ENCODE measurements at regions not wholly inside any gene's neighbourhood (a gene's known extent, or its start where the extent isn't known, plus 50 kb on each side); places are given as distances from the start of the nearest gene placed in this dataset.

DNA sequence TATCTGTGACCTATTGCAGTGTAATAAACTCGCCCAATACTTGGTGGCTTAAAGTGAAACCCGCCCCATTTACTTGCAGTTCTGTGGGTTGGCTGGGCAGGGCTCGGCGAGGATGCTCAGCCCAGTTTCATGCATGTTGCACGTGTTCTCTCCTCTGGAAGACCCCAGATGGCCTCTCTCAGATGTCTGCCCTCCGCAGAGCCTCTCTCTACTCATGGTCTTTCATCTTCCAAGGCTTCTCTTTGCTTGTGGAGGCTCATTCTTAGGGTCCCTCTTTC is 251.4 kb downstream of the SOD2 start:
- peaks cover 5% of the 10 kb centered on the region for H3K27me3 ChIP-seq (replicated peaks; ENCODE audit: control insufficient read depth, insufficient read depth, low read length)
- no peak for DNase-seq (ENCODE audit: extremely low read depth, insufficient read length)
- no peaks in the 10 kb centered on the region for H3K36me3 ChIP-seq (ENCODE audit: control insufficient read depth, insufficient read depth, low read length)
- TF ChIP-seq, protein P1, sequence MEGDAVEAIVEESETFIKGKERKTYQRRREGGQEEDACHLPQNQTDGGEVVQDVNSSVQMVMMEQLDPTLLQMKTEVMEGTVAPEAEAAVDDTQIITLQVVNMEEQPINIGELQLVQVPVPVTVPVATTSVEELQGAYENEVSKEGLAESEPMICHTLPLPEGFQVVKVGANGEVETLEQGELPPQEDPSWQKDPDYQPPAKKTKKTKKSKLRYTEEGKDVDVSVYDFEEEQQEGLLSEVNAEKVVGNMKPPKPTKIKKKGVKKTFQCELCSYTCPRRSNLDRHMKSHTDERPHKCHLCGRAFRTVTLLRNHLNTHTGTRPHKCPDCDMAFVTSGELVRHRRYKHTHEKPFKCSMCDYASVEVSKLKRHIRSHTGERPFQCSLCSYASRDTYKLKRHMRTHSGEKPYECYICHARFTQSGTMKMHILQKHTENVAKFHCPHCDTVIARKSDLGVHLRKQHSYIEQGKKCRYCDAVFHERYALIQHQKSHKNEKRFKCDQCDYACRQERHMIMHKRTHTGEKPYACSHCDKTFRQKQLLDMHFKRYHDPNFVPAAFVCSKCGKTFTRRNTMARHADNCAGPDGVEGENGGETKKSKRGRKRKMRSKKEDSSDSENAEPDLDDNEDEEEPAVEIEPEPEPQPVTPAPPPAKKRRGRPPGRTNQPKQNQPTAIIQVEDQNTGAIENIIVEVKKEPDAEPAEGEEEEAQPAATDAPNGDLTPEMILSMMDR (IDR thresholded peaks at IDR 0.05; ENCODE audit: insufficient read depth, low read length, poor library complexity, severe bottlenecking): no peak
- H3K4me3 ChIP-seq (replicated peaks; ENCODE audit: low read depth, low read length): no peak overlapping the region

DNA sequence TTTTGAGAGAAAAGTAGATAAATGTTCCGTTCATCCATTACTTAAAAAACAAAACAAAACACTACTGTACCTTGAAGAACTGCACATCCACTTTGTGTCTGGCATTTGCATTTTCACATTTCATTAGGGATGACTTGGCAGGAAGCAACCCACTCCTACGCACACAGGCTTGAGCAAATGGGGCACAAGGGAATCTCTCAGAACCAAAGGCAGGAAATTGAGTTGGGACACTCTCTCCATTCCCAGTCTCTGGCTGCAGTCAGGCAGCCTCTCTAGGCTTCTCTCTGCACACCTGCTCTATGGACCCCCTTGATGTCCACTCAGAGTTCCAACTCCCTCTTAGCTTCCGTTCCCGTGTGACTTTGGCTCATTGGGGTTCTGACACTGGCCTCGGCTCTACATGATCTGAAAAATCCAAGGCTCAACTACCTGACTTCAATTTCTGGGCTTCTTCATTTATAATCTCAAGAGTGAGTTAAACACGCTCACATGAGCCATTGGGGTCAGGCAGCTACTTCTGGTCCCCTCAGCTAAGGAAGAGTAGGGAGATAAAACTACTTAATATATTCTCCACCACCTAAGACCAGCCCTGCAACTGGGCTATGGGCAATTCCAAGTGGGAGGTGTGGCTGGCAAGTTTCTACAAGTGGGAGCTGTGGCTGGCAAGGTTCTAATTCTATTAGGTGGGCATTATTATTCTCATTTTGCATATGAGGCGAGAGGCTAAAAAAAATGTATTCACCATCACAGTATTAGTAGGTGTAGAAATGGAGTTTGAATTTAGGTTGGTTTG is 251.9 kb downstream of the SOD2 start:
- TF ChIP-seq, protein P1 (IDR thresholded peaks at IDR 0.05; ENCODE audit: insufficient read depth, low read length, poor library complexity, severe bottlenecking): no peak
- no peak for DNase-seq (ENCODE audit: extremely low read depth, insufficient read length)
- no peak overlapping the region for H3K4me3 ChIP-seq (replicated peaks; ENCODE audit: low read depth, low read length)
- peaks cover 5% of the 10 kb centered on the region for H3K27me3 ChIP-seq (replicated peaks; ENCODE audit: control insufficient read depth, insufficient read depth, low read length)
- no peaks in the 10 kb centered on the region for H3K36me3 ChIP-seq (ENCODE audit: control insufficient read depth, insufficient read depth, low read length)

DNA sequence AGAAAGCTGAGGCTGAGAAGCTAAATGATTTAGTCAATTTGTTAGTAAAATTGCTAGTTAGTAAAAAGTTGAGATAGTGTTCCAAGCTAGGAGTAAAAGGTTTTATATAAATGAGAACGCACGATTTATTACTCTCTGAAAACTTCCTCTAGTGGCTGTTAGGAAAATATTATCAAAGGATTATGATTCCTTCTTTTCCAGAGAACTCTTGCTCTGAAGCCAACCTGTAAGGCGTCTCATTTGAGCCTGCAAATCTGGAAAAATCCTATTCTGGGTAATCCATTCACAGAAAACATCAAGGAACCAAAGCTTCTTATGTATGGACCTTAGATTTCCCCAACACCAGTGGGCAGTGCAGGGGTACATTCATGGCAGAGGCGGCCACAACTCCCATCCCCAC is 252.7 kb downstream of the SOD2 start:
- DNase-seq (ENCODE audit: extremely low read depth, insufficient read length): no peak
- H3K27me3 ChIP-seq (replicated peaks; ENCODE audit: control insufficient read depth, insufficient read depth, low read length): peaks cover 3% of the 10 kb centered on the region
- no peaks in the 10 kb centered on the region for H3K36me3 ChIP-seq (ENCODE audit: control insufficient read depth, insufficient read depth, low read length)
- TF ChIP-seq, protein P1 (IDR thresholded peaks at IDR 0.05; ENCODE audit: insufficient read depth, low read length, poor library complexity, severe bottlenecking): no peak
- no peak overlapping the region for H3K4me3 ChIP-seq (replicated peaks; ENCODE audit: low read depth, low read length)

DNA sequence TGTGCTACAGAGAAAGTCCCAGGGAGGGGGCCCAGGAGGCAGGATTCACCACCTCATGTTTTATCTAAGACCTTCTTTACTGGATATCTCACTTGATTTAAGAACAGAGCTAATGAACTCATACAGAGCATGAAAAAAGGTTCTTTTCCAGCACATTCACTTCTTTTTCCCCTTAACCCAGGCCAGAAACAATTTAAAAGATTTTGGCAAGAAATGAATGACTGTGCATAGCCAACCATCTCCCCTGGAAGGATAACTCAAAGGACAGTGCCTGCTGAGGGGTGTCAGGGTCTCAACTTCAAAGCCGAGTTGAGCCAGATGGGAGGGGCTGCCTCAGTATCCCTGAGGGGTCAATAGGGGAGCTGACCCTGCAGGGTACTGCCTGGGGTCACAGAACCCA is 253.4 kb downstream of the SOD2 start:
- no peak overlapping the region for H3K4me3 ChIP-seq (replicated peaks; ENCODE audit: low read depth, low read length)
- TF ChIP-seq, protein P1 (IDR thresholded peaks at IDR 0.05; ENCODE audit: insufficient read depth, low read length, poor library complexity, severe bottlenecking): no peak

DNA sequence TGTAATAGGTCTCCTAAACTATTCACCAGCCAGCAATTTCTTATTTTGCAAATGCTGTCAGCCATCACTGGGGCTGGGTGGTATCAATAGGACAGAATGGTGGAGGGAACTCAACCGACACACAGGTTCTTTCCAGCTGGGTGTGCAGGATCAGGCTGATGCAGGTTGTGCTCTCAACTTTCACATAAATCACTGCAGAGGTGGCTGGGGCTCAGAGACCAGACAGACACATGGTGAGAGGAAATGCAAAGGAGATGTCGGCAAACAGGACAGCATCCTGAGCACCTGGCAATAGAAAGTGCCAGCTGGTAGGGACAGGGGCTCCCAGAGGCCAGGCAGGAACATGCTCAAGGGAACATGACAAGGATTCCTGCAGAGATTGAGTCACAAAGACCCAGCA is 254.9 kb downstream of the SOD2 start:
- H3K27me3 ChIP-seq (replicated peaks; ENCODE audit: control insufficient read depth, insufficient read depth, low read length): peaks cover 3% of the 10 kb centered on the region
- TF ChIP-seq, protein P1 (IDR thresholded peaks at IDR 0.05; ENCODE audit: insufficient read depth, low read length, poor library complexity, severe bottlenecking): no peak
- no peaks in the 10 kb centered on the region for H3K36me3 ChIP-seq (ENCODE audit: control insufficient read depth, insufficient read depth, low read length)
- no peak overlapping the region for H3K4me3 ChIP-seq (replicated peaks; ENCODE audit: low read depth, low read length)
- no peak for DNase-seq (ENCODE audit: extremely low read depth, insufficient read length)

More for the DNA sequence above, 253.4 kb downstream of the SOD2 start:
- Histone ChIP-seq H3K36me3 (ENCODE audit: control insufficient read depth, insufficient read depth, low read length) (no peaks in the 10 kb centered on the region), H3K27me3 (replicated peaks; ENCODE audit: control insufficient read depth, insufficient read depth, low read length) (peaks cover 3% of the 10 kb centered on the region)
- no peak for DNase-seq (ENCODE audit: extremely low read depth, insufficient read length)

DNA sequence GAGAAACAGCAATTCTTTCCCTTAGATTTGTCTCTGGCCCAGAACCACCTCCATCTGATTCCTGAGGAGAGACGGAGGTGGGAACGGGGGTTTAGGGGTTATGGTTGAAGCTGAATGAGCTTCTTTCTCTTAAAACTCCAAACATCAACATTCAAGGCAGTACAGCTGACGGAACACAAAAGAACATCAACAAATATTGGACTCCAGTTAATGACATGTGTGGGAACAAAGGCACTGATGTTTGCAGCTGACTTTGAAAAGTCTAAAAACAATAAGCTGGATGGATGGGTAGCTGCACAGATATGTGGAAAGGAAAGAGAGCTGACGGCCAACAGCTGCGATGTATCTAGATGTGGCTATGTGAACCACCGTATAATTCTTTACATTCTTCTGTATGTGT is 256.5 kb downstream of the SOD2 start:
- TF ChIP-seq, protein P1 (IDR thresholded peaks at IDR 0.05; ENCODE audit: insufficient read depth, low read length, poor library complexity, severe bottlenecking): no peak
- H3K36me3 ChIP-seq (ENCODE audit: control insufficient read depth, insufficient read depth, low read length): no peaks in the 10 kb centered on the region
- DNase-seq (ENCODE audit: extremely low read depth, insufficient read length): no peak
- peaks cover 3% of the 10 kb centered on the region; the same call in 1 of the 2 replicates for H3K27me3 ChIP-seq (replicated peaks; ENCODE audit: control insufficient read depth, insufficient read depth, low read length)
- H3K4me3 ChIP-seq (replicated peaks; ENCODE audit: low read depth, low read length): no peak overlapping the region
